Hippocampal formation (tissue), 2 donors: ENCODE measurements at regions not wholly inside any gene's neighbourhood (a gene's known extent, or its start where the extent isn't known, plus 50 kb on each side); places are given as distances from the start of the nearest gene placed in this dataset.

Experiments
- DNase-seq, 2 donors: peaks; one replicate each; lab custom pipeline; 2025; lab: John Stamatoyannopoulos, UW

DNA sequence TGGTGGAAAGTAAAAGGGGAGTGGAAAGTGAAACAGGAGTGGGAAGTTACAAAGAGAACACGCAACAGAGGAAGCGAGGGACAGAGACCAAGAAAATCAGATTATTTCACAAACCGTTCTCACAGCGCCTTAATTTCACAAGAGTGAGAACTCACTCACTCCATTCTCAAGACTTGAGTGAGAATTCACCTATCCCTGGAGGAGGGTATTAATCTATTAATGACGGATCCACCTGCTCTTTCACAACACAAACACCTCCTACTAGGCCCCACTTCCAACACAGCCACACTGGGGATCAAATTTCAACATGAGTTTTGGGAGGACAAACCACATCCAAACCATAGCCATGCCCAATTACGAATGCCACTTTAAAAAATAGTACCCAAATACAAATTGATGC is 297.6 kb downstream of the GPAM start:
- no peak for DNase-seq

DNA sequence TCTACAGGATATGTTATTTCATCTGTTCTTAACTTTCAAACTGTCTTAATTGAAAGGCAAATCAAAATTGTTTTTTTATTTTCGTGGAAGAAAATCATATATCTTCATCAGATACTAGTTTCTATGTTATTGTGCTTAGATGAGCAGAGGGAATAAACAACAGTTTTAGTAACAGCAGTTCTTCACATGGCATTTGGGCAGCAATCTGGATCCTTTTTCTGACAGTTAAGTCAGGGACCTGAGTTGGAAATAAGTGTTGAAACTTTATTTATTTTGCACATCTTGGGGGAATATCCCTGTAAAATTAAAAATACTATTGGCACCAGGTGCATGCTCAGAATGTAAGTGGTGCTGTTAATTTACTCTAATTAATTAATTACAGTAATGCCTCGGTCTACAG is 296.3 kb downstream of the GPAM start:
- no peak for DNase-seq

- no peak for DNase-seq
Measured at GRCh38 chr10:111890046-111890445, 293.5 kb downstream of the GPAM start.

DNA sequence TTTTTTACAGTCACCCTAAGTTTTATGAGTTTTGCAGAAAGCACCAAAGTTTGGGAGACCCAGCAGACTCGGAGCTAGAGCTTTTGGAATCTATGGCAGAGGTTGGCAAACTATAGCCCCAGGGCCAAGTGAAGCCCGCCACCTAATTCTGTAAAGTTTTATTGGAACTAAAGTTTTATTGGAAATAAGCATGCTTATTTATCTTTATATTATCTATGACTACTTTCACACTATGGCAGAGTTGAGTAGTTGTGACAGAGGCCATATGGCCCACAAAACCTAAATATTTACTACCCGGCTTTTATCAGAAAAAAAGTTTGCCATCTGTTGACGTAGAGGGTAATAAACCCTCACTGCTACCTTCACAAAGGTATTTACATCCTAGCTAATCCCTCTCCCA is 267.6 kb downstream of the GPAM start:
- DNase-seq, result no peak

DNA sequence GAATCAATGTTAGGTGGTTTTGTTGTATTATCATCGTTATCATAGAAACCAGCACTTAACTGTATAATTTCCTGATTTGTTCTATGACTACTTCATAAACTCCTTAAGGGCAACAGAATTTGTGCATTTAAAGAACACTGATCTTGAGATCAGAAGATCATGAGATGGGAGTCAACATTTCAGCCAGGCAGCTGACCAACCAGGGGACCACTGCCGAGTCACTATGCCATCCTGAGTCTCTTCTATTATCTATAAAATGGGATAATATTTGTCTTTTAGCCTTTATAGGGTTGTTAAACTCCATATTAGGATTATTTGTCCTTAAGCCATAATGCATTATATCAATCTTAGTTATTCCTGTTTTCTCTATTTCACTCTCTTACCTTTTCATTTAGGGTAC is 261.7 kb downstream of the GPAM start:
- no peak for DNase-seq

- no peak for DNase-seq
Measured at GRCh38 chr10:111923032-111923431, 260.5 kb downstream of the GPAM start.

DNA sequence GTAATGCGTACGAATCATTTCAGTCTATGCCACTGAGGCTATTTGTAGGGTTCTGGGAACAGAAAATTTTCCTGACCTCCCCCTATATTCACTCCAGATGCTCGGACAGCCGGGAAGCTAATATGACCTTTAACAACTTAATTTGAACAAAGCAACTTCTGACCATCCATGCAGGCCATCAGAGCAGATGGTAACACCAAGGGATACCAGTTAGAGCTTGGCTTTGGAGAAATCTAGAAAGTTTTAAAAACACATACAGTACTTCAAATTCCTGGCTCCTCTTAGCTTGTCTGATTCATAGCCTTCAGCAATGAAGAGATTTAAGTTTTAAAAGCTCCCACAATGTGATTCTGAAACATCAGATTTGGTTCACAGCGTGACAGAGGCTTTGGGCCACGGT is 257.3 kb downstream of the GPAM start:
- DNase-seq, result no peak

GRCh38 chr10:111933937-111934336 is 249.6 kb downstream of the GPAM start:
- DNase-seq, result no peak

DNA sequence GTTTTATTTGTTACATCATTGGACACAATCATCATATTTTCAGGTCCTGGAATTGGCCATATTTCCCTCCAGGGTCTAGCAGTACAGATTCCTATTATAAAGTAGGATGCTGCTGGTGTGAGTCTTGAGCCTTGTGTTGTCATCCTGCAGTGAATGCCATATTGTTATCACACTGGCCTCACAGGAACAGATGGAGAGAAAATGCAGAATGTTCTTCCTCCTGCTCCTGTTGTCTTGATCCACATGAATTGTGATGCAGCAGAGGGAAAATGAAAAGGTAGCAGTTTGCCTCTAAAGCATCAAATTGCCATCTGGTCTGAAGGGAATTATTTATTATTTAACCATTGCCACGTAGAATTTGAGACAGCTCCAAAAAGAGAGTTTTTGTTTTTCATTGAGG is 248.6 kb downstream of the GPAM start:
- DNase-seq, result peak in 1 of 2 donors; percentile 10

DNA sequence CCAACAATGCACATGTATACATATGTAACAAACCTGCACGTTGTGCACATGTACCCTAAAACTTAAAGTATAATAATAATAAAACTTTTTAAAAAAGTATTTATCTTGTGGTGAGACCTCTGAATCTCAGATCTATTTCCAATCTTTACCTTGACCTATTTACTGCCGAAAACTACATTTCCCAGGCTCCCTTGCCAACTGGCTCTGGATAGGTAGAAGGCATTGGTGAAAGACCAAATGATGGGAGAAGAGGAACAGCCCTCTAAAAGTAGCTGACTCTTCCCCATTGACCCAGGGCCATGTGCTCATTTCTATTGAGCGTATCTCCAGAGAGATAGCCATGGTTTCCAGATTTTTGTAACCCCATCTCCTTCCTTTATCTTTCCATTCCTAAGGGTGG is 247.4 kb downstream of the GPAM start:
- DNase-seq, result no peak

- no peak for DNase-seq
Measured at GRCh38 chr10:111944331-111944730, 239.2 kb downstream of the GPAM start.

GRCh38 chr10:111953949-111954348 is 229.6 kb downstream of the GPAM start:
- DNase-seq, result no peak

DNA sequence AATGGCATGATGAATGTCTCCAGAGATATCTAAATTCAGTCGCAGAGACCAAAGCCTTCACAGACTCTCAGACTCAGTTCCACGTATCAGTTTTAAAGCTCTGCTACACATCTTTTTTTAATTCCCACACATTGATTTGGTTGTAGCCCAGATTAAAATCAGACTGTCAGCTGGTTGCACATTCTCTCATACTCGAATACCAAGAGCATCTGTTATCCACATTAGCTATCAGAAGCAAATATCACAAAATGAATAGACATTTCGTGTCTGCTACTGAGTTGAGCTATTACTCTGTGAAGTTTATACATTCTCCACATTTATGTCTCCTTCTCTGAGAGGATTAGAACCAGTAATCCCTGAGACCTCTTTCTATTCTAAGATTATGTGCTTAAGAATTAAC is 229.2 kb downstream of the GPAM start:
- DNase-seq, result no peak

GRCh38 chr10:111956841-111957240 is 226.7 kb downstream of the GPAM start:
- no peak for DNase-seq

GRCh38 chr10:111962951-111963350 is 220.6 kb downstream of the GPAM start:
- no peak for DNase-seq

DNA sequence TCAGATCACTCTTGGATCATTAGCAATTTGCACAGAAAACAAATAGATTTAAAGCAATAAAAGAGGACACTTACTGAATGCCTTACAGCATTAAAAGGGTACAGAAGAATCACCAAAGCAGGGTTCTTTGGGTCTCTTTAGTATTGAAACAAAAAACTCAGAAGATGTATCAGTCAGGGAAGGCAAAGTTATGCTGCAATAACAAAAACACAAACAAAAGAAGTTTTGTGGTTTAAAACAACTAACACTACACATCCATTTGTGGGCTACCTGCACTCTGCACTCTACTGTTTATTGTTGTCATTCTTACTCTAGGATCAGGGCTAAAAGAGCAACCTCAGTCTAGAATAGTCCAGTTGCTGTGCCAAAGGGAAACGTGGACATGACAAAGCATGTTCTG is 216.4 kb downstream of the GPAM start:
- no peak for DNase-seq

- DNase-seq, result no peak
Measured at GRCh38 chr10:111967547-111967946, 216.0 kb downstream of the GPAM start.

GRCh38 chr10:111968647-111969046 is 214.9 kb downstream of the GPAM start:
- DNase-seq, result no peak

DNA sequence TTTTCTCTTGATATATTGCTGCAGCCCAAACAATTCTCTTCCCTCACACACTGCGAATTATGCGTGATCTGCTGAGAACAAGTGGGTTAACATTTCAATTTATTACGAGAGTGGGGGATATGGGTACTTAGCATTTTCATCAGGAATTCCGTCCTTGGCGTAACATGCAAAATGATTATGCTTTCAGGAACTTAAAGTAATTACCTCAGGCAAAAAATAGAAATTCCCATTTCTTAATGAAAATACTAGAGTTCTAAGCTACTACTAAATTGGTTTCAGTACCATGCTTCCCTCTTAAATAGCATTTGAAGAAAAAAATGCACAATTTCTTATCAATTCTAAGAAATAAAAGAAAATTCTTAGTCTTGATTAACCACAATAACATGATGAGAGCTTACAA is 213.5 kb downstream of the GPAM start:
- DNase-seq, result no peak

- no peak for DNase-seq
Measured at GRCh38 chr10:111972109-111972508, 211.5 kb downstream of the GPAM start.

- DNase-seq, result no peak
Measured at GRCh38 chr10:111973306-111973705, 210.3 kb downstream of the GPAM start.

- DNase-seq, result no peak
Measured at GRCh38 chr10:111973826-111974225, 209.7 kb downstream of the GPAM start.

DNA sequence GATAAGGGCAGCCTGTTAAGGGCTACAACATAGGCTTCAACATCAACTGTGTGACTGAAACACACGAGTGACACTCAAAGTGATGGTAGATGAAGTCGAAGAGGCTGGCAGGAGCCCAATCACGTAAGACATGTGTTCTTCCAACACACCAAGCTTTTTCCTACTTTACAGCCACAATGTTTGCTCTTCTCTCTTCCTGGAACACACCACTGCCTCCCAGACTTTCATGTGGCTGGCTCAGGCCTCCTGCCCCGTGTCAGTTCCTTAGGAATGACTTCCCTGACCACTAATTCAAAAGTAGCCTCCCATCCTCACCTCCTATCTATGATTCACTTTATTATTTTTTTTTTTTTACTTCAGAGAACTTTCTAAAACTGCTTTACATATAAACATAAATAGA is 209.2 kb downstream of the GPAM start:
- no peak for DNase-seq

DNA sequence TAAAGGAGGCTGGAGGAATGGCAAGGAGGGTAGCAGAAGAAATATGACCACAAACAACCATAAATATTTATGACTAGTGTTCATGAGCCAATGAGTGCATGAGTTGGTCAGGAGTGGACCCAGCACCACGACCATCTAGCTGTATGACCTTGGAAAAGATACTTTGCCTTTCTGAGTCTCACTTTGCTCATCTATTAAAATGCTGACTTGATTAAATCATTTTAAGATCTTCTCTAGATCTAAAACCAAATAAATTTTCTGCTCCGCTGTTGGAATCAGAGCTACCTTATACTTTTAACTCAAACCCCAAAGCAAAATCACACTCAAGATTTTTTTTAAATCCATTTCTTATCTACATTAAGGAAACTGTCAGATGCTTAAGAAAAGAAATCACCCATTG is 207.0 kb downstream of the GPAM start:
- DNase-seq, result no peak

GRCh38 chr10:111984057-111984456 is 199.5 kb downstream of the GPAM start:
- no peak for DNase-seq
